ENCODE measurements at regions not wholly inside any gene's neighbourhood (a gene's known extent, or its start where the extent isn't known, plus 50 kb on each side); places are given as distances from the start of the nearest gene placed in this dataset.

GRCh38 chr7:121446526-121446925, 50.4 kb upstream of the FAM3C start:
- H3K27ac Mint-ChIP-seq = no peak overlapping the region
- no peaks in the 10 kb centered on the region for H3K27me3 Mint-ChIP-seq (ENCODE audit: low read depth in 3 of 3)
- H3K36me3 Mint-ChIP-seq = no peaks in the 10 kb centered on the region
- peaks cover 11 to 16% of the 10 kb centered on the region in 2 donors for H3K4me1 Mint-ChIP-seq
- no peak overlapping the region for H3K4me3 Mint-ChIP-seq
- no peak for DNase-seq
- no peaks in the 10 kb centered on the region for H3K9me3 Mint-ChIP-seq

Data from immature natural killer cell (primary cell).